ENCODE measurements at regions not wholly inside any gene's neighbourhood (a gene's known extent, or its start where the extent isn't known, plus 50 kb on each side); places are given as distances from the start of the nearest gene placed in this dataset.

- DNase-seq = no peak
These were observed 719.9 kb downstream of the ADGRL2 start for GRCh38 chr1:82520611-82521010.

GRCh38 chr1:82517586-82517985 is 716.9 kb downstream of the ADGRL2 start:
- DNase-seq = no peak

- DNase-seq = no peak
These were observed 714.9 kb downstream of the ADGRL2 start for GRCh38 chr1:82515650-82516049.

GRCh38 chr1:82511441-82511840 is 710.7 kb downstream of the ADGRL2 start:
- no peak for DNase-seq

GRCh38 chr1:82510431-82510830 is 709.7 kb downstream of the ADGRL2 start:
- DNase-seq = no peak

- no peak for DNase-seq
These were observed 706.3 kb downstream of the ADGRL2 start for GRCh38 chr1:82507011-82507410.

GRCh38 chr1:82503822-82504221 is 703.1 kb downstream of the ADGRL2 start:
- no peak for DNase-seq

- DNase-seq = no peak
These were observed 698.3 kb downstream of the ADGRL2 start for GRCh38 chr1:82499022-82499421.

GRCh38 chr1:82494117-82494516 is 693.4 kb downstream of the ADGRL2 start:
- no peak for DNase-seq

- DNase-seq = no peak
These were observed 691.4 kb downstream of the ADGRL2 start for GRCh38 chr1:82492159-82492558.

GRCh38 chr1:82491301-82492048 is 690.7 kb downstream of the ADGRL2 start:
- DNase-seq = no peak

GRCh38 chr1:82487778-82488177 is 687.0 kb downstream of the ADGRL2 start:
- no peak for DNase-seq

- DNase-seq = no peak
These were observed 686.2 kb downstream of the ADGRL2 start for GRCh38 chr1:82486969-82487368.

GRCh38 chr1:82486468-82486867 is 685.7 kb downstream of the ADGRL2 start:
- no peak for DNase-seq

GRCh38 chr1:82485591-82486369 is 685.0 kb downstream of the ADGRL2 start:
- DNase-seq = no peak

GRCh38 chr1:82483146-82483545 is 682.4 kb downstream of the ADGRL2 start:
- no peak for DNase-seq

GRCh38 chr1:82478916-82479315 is 678.2 kb downstream of the ADGRL2 start:
- DNase-seq = no peak

- no peak for DNase-seq
These were observed 671.9 kb downstream of the ADGRL2 start for GRCh38 chr1:82472489-82473131.

GRCh38 chr1:82466891-82467290 is 666.2 kb downstream of the ADGRL2 start:
- no peak for DNase-seq

- DNase-seq = no peak
These were observed 665.7 kb downstream of the ADGRL2 start for GRCh38 chr1:82466416-82466815.

- no peak for DNase-seq
These were observed 664.3 kb downstream of the ADGRL2 start for GRCh38 chr1:82465024-82465423.

- DNase-seq = no peak
These were observed 663.7 kb downstream of the ADGRL2 start for GRCh38 chr1:82464362-82465001.

- no peak for DNase-seq
These were observed 663.2 kb downstream of the ADGRL2 start for GRCh38 chr1:82463951-82464350.

Measured in NCI-H2107 (cell line).